Fibroblast of mammary gland (primary cell): ENCODE measurements at regions not wholly inside any gene's neighbourhood (a gene's known extent, or its start where the extent isn't known, plus 50 kb on each side); places are given as distances from the start of the nearest gene placed in this dataset.

Experiments
- DNase-seq: peaks from one replicate; pipeline ENCODE4 v3.0.0-alpha.2; 2010; ENCODE audit warnings: low read depth
- H3K4me3 ChIP-seq: 2 replicates; pipeline ENCODE4 v1.5.1; 2011; ENCODE audit warnings: low read depth, mild to moderate bottlenecking, low read length, moderate library complexity; ENCODE audit not compliant: control insufficient read depth
- CTCF ChIP-seq: conservative IDR thresholded peaks from 2 replicates; pipeline ENCODE4 v1.5.1; 2011; ENCODE audit warnings: low read depth, low read length, inconsistent platforms; ENCODE audit not compliant: control insufficient read depth, insufficient read depth

- no peak for TF ChIP-seq CTCF
- H3K4me3 ChIP-seq = no peak overlapping the region
- DNase-seq = no peak
Measured at GRCh38 chr10:130737621-130738020, 573.9 kb downstream of the TCERG1L start.

- no peak for DNase-seq
- TF ChIP-seq CTCF = no peak
- no peak overlapping the region for H3K4me3 ChIP-seq
Measured at GRCh38 chr10:130739016-130739756, 572.3 kb downstream of the TCERG1L start.

- no peak for DNase-seq
- TF ChIP-seq CTCF = no peak
- H3K4me3 ChIP-seq = no peak overlapping the region
Measured at GRCh38 chr10:130739757-130740145, 571.8 kb downstream of the TCERG1L start.

GRCh38 chr10:130740166-130740565, 571.4 kb downstream of the TCERG1L start:
- H3K4me3 ChIP-seq = no peak overlapping the region
- TF ChIP-seq CTCF = no peak

GRCh38 chr10:130740915-130741750, 570.4 kb downstream of the TCERG1L start:
- DNase-seq = no peak
- H3K4me3 ChIP-seq = no peak overlapping the region
- TF ChIP-seq CTCF = no peak

More at GRCh38 chr10:130740166-130740565, 571.4 kb downstream of the TCERG1L start:
- no peak for DNase-seq

- TF ChIP-seq CTCF = no peak
- no peak for DNase-seq
- H3K4me3 ChIP-seq = no peak overlapping the region
Measured at GRCh38 chr10:130741901-130742855, 569.3 kb downstream of the TCERG1L start.
